ENCODE measurements at regions not wholly inside any gene's neighbourhood (a gene's known extent, or its start where the extent isn't known, plus 50 kb on each side); places are given as distances from the start of the nearest gene placed in this dataset.

- DNase-seq (ENCODE audit: low read depth), result no peak
- no peak for TF ChIP-seq CTCF (IDR thresholded peaks at IDR 0.05; ENCODE audit: insufficient read depth, low read length, poor library complexity, severe bottlenecking)
- Histone ChIP-seq H3K27me3 (ENCODE audit: control insufficient read depth, insufficient read depth, low read length) (no peaks in the 10 kb centered on the region), H3K36me3 (ENCODE audit: control insufficient read depth, insufficient read depth, low read length) (no peaks in the 10 kb centered on the region), H3K4me3 (ENCODE audit: low read depth, low read length) (no peak overlapping the region)
Observed at GRCh38 chr17:77508047-77508715, 367.4 kb downstream of the SEC14L1 start.

DNA sequence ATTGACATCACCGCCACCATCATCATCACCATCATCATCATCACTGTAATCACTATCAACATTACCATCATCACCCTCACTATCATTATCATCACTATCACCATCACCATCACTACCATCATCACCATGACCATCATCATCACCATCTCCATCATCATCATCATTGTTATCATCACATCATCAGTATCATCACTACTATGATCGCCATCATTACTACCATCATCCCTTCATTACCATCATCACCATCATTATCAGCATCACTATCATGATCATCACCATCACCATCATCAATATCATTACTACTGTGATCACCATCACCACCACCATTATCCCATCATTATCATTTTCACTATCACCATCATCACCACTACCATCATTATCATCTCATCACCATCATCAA, 368.3 kb downstream of the SEC14L1 start:
- no peak for TF ChIP-seq CTCF (IDR thresholded peaks at IDR 0.05; ENCODE audit: insufficient read depth, low read length, poor library complexity, severe bottlenecking)
- no peak overlapping the region for H3K4me3 ChIP-seq (ENCODE audit: low read depth, low read length)
- DNase-seq (ENCODE audit: low read depth), result no peak
- no peaks in the 10 kb centered on the region for H3K27me3 ChIP-seq (ENCODE audit: control insufficient read depth, insufficient read depth, low read length)
- H3K36me3 ChIP-seq (ENCODE audit: control insufficient read depth, insufficient read depth, low read length), result no peaks in the 10 kb centered on the region

DNA sequence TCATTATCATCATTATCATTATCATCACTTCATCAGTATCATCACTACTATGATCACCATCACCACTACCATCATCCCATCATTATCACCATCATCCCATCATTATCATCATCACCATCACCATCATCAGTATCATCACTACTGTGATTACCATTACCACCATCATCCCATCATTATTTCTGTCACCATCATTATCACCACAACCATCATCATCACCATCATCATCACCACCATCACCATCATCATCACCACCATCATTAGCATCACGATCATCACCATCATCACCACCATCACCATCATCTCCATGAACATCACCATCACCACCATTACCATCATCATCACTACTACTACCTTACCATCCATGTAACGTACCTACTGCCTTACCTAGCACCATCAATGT, 368.8 kb downstream of the SEC14L1 start:
- DNase-seq (ENCODE audit: low read depth), result no peak
- no peak for TF ChIP-seq CTCF (IDR thresholded peaks at IDR 0.05; ENCODE audit: insufficient read depth, low read length, poor library complexity, severe bottlenecking)

DNA sequence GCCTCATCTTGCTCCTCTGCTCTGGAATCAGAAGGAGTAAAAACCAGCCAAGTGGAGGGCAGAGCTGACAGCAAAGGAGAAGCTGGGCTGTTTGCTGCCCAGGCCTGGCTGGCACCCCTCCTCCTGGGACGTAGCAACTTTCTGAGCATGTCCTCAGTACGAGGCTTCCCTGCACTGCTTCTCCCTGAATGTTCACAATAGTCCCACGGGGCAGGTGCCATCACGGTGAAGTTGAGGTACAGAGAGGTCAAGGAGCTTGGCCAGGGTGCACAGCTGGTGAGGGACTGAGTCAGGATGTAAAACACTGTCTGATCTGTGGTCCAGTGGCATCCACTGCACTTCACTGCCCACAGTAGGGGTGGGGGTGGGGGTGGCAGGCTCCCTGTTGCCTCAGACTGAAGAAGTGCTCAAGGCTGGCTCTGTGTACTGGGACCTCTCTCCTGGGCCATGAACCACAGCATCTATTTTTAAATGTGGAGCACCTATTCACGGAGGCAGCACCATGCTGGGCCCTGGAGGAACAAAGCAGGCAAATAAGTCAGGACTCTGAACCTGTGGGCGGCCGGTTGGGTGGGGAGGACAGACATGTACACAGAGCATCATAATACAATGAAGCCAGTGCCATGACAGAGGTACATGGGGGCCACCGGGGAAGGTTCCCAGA, 369.5 kb downstream of the SEC14L1 start:
- no peak for DNase-seq (ENCODE audit: low read depth)
- Histone ChIP-seq H3K4me3 (ENCODE audit: low read depth, low read length) (no peak overlapping the region), H3K27me3 (ENCODE audit: control insufficient read depth, insufficient read depth, low read length) (no peaks in the 10 kb centered on the region), H3K36me3 (ENCODE audit: control insufficient read depth, insufficient read depth, low read length) (no peaks in the 10 kb centered on the region)
- no peak for TF ChIP-seq CTCF (IDR thresholded peaks at IDR 0.05; ENCODE audit: insufficient read depth, low read length, poor library complexity, severe bottlenecking)

More for the DNA sequence above, 368.8 kb downstream of the SEC14L1 start:
- H3K27me3 ChIP-seq (ENCODE audit: control insufficient read depth, insufficient read depth, low read length), result no peaks in the 10 kb centered on the region
- no peaks in the 10 kb centered on the region for H3K36me3 ChIP-seq (ENCODE audit: control insufficient read depth, insufficient read depth, low read length)
- no peak overlapping the region for H3K4me3 ChIP-seq (ENCODE audit: low read depth, low read length)

DNA sequence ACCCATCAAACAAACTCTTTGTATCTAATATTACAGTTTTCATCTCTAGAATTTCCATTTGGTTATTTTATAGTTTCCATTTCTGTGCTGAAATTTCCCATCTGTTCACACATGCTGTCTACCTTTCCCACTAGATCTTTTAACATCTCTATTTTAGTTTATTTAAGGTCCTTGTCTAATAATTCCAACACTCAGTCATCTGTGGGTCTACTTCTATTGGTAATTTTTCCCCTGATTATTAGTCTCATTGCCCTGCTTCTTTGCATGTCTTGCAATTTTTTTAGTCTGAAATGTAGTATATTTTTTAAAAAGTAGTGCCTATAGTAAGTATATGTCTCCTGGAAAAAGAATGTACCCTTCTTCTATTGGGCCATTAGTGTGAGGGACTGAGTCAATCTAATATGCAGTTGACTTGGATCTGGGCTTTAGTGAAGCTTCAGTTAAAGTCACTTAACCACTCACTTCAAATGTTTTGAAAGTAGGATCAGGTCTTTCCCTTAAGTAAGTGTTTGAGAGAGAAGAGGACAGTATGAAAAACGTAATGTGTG, 370.8 kb downstream of the SEC14L1 start:
- DNase-seq (ENCODE audit: low read depth), result no peak
- no peaks in the 10 kb centered on the region for H3K36me3 ChIP-seq (ENCODE audit: control insufficient read depth, insufficient read depth, low read length)
- H3K27me3 ChIP-seq (ENCODE audit: control insufficient read depth, insufficient read depth, low read length), result no peaks in the 10 kb centered on the region
- no peak for TF ChIP-seq CTCF (IDR thresholded peaks at IDR 0.05; ENCODE audit: insufficient read depth, low read length, poor library complexity, severe bottlenecking)
- H3K4me3 ChIP-seq (ENCODE audit: low read depth, low read length), result no peak overlapping the region
